GM12892 (cell line): ENCODE measurements at regions not wholly inside any gene's neighbourhood (a gene's known extent, or its start where the extent isn't known, plus 50 kb on each side); places are given as distances from the start of the nearest gene placed in this dataset.
"Not testable (repeated sequence)": the region's sequence is repeated elsewhere in the genome, so short reads cannot be mapped to it uniquely, and the experiment has no call there.

ENCODE experiments used
- POLR2A ChIP-seq: IDR thresholded peaks from 2 replicates; pipeline ENCODE4 v1.6.1; 2011; ENCODE audit warnings: low read depth, low read length, control low read depth
- POLR2AphosphoS5 ChIP-seq: IDR thresholded peaks from 2 replicates; pipeline ENCODE4 v1.6.1; 2011; ENCODE audit warnings: low read depth, low read length, control low read depth

DNA sequence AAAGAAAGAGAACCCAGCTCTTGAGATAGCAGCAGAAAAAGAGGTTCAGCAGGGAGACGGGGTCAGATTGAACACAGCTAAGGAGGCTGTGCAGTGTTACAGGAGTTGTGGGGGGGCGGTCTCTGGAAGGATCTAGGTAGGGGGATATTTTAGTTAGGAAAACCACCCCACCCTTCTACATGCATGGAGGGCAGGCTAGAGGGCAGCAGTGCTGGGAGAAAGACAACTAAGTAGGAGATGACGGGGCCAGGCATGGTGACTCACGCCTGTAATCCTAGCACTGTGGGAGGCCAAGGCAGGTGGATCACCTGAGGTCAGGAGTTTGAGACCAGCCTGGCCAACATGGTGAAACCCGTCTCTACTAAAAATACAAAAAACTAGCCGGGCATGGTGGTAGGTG is 80.7 kb upstream of the KCNMA1 start:
- not testable (repeated sequence) for TF ChIP-seq POLR2A, POLR2AphosphoS5
